Vagina (tissue), 2 donors: ENCODE measurements at regions not wholly inside any gene's neighbourhood (a gene's known extent, or its start where the extent isn't known, plus 50 kb on each side); places are given as distances from the start of the nearest gene placed in this dataset.
"Not testable (repeated sequence)": the region's sequence is repeated elsewhere in the genome, so short reads cannot be mapped to it uniquely, and the experiment has no call there.

Experiments
- DNase-seq, 2 donors: peaks; one replicate each; pipeline ENCODE4 v3.0.0-alpha.2; 2017; ENCODE audit errors: extremely low spot score in 2 of 2
- H3K27ac ChIP-seq: fragments of 200-600 bp; sonication (generic); one replicate; pipeline ENCODE4 v1.5.1; 2019
- H3K27me3 ChIP-seq: fragments of 200-600 bp; sonication (generic); one replicate; pipeline ENCODE4 v1.5.1; 2019
- H3K36me3 ChIP-seq, 2 donors: fragments of 200-600 bp; sonication (generic); one replicate each; pipeline ENCODE4 v1.5.1; 2017 to 2019
- H3K4me1 ChIP-seq: fragments of 200-600 bp; sonication (generic); one replicate; pipeline ENCODE4 v1.5.1; 2019
- H3K4me3 ChIP-seq, 2 donors: fragments of 200-600 bp; sonication (generic); 1 replicate in 1 of 2; 2 replicates in 1 of 2; pipeline ENCODE4 v1.5.1; 2016 to 2019
- H3K9me3 ChIP-seq: fragments of 200-600 bp; sonication (generic); one replicate; pipeline ENCODE4 v1.5.1; 2019
- POLR2A ChIP-seq, 2 donors: fragments of 450-650 bp; IDR thresholded peaks; one replicate each; pipeline ENCODE4 v1.6.1; 2017; ENCODE audit warnings: antibody characterized with exemption in 2 of 2, mild to moderate bottlenecking in 2 of 2, moderate library complexity in 2 of 2
- POLR2AphosphoS5 ChIP-seq, 2 donors: sonication (generic); formaldehyde crosslinking; IDR thresholded peaks; one replicate each; pipeline ENCODE4 v1.9.0; 2017; ENCODE audit warnings: antibody characterized with exemption in 2 of 2, mild to moderate bottlenecking in 2 of 2, low read depth in 1 of 2; ENCODE audit not compliant: insufficient read depth in 1 of 2
- intact Hi-C: fragments of 100-400 bp; cut with DNase I; formaldehyde crosslinking; loops from one replicate; pipeline ENCODE4 v1.15.1; 2023
- TF ChIP-seq, protein P1 (sequence below), 3 experiments: fragments of 450-650 bp in 2 of 3; fragments of 200-600 bp in 1 of 3; sonication (generic) in 1 of 3; IDR thresholded peaks; one replicate each; pipeline ENCODE4 v1.5.1; 2017 to 2019; ENCODE audit warnings: antibody characterized with exemption in 3 of 3, mild to moderate bottlenecking in 2 of 3, moderate library complexity in 2 of 3

DNA sequence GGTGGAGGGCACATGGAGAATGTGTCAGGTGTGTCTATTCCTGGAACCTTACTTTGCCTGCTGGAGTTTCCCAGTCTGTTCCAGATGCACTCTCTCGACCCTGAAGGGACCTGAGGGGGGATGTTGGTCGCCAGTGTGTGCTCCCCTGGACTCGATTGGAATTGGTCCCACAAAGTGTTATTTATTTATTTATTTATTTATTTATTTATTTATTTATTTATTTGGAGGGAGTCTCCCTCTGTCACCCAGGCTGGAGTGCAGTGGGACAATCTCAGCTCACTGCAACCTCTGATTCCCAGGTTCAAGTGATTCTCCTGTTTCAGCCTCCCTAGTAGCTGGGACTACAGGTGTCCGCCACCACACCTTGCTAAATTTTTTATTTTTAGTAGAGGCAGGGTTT, 329.1 kb upstream of the ZNF337 start:
- H3K36me3 ChIP-seq, H3K4me1 ChIP-seq, H3K9me3 ChIP-seq, DNase-seq, H3K27ac ChIP-seq, intact Hi-C loops, H3K4me3 ChIP-seq, H3K27me3 ChIP-seq: not testable (repeated sequence)

- H3K4me1 ChIP-seq, intact Hi-C loops, H3K27ac ChIP-seq, DNase-seq, H3K27me3 ChIP-seq, H3K4me3 ChIP-seq, H3K36me3 ChIP-seq, H3K9me3 ChIP-seq: not testable (repeated sequence)
Observed at GRCh38 chr20:26010942-26011276, 314.3 kb upstream of the ZNF337 start.

DNA sequence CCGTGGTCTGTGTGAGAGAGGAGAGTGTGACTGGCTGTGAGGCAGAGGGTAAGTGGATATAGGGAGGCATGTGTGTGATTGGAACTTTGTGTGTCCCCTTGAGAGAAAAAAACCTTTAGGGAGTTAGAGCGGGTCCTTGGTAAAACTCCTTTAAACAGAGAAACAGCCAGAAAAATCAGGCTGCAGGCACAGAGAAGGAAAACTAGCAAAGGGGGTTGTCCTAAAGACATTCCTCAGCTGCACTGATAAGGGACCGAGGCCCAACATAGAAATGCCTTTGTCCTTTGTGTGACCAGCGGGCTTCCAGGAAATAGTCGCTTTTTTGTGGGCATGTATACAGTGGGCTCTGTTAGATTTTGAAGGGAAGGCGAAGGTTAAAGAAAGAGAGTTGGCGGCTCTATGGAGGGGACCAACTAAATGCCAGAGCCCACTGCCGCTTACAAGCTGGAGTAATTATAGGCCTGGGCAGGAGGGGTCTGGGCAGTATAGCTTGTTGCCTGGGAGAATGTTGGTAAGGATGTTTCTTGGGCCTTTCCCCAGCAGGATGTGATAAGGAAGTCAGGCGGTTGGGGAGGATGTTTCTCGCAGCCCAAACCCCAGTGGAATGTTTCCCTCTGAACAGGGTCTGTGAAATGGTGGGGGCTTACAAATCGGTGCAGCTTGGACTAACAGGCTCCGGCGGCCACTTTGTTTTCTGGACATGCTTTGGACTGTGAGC, 313.7 kb upstream of the ZNF337 start:
- DNase-seq, H3K9me3 ChIP-seq, H3K36me3 ChIP-seq, H3K4me1 ChIP-seq, intact Hi-C loops, H3K27me3 ChIP-seq: not testable (repeated sequence)
- Histone ChIP-seq H3K27ac (peak overlapping the region; percentile 76), H3K4me3 (peak overlapping the region; percentile 56 to 61)

DNA sequence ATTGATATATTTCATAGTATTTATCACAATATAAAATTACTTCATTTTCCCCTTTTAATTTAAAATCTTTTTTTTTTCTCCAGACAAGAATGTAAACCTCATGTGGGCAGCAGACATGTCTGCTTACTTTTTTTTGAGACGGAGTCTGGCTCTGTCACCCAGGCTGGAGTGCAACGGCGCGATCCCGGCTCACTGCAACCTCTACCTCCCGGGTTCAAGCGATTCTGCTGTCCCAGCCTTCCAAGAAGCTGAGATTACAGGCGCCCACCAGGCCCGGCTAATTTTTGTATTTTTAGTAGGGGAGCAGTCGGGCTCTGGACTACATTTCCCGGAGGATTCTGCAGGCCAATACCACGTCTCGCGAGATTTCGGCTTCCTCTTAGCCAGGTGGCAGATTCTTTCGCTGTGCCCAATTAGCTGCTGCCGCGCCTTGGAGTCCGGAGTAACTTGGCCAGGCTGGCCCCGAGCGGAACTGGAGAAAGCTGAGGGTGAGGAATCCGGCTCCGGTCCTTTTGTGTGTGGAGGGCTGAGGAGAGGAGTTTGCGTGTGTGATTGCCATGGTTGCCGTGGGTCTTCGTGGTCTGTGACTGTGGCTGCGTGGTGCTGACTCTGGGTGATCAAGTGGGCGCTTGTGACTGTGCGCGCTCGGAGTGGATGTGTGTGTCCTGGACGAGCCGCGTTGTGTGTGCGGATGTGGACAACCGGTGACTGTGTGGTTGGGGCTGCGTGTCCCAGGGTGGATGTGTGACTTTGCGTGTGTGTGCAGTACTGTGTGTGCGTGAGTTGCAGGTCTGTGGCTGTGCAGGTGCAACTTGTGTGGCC, 313.0 kb upstream of the ZNF337 start:
- H3K4me1 ChIP-seq, H3K27me3 ChIP-seq, H3K36me3 ChIP-seq, H3K9me3 ChIP-seq, DNase-seq, intact Hi-C loops: not testable (repeated sequence)
- Histone ChIP-seq H3K27ac (peak overlapping the region; percentile 76), H3K4me3 (peak overlapping the region; percentile 56 to 61)
- TF ChIP-seq POLR2AphosphoS5 (IDR thresholded peaks at IDR 0.05; ENCODE audit: insufficient read depth in 1 of 2, low read depth in 1 of 2): peak in 1 of 2 donors; percentile 44

DNA sequence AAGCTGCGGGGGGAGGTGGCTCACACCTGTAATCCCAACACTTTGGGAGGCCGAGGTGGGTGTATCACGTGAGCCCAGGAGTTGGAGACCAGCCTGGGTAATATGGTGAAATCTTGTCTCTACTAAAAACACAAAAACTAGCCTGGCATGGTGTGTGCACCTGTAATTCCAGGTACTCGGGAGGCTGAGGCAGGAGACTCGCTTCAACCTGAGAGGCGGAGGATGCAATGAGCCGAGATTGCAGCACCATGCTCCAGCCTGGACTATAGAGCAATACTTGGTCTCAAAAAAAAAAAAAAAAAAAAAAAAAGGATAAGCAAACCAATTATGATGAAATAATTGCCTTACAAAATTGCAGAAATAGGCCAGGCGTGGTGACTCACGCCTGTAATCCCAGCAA, 311.4 kb upstream of the ZNF337 start:
- intact Hi-C loops, H3K9me3 ChIP-seq, H3K36me3 ChIP-seq, H3K4me1 ChIP-seq, H3K27ac ChIP-seq, DNase-seq, H3K4me3 ChIP-seq, H3K27me3 ChIP-seq: not testable (repeated sequence)

DNA sequence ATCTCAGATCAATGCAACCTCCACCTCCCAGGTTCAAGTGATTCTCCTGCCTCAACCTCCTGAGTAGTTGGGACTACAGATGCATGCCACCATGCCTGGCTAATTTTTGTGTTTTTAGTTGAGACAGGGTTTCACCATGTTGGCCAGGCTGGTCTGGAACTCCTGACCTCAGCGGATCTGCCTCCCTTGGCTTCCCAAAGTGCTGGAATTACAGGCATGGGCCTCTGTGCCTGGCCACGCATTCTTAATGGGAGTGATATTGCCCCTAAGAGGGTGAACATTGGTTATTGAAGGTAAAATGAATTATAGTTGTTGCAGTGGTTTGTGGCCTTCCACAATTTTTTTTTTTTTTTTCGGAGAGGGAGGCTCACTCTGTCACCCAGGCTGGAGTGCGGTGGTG, 309.5 kb upstream of the ZNF337 start:
- intact Hi-C loops, H3K4me3 ChIP-seq: not testable (repeated sequence)

DNA sequence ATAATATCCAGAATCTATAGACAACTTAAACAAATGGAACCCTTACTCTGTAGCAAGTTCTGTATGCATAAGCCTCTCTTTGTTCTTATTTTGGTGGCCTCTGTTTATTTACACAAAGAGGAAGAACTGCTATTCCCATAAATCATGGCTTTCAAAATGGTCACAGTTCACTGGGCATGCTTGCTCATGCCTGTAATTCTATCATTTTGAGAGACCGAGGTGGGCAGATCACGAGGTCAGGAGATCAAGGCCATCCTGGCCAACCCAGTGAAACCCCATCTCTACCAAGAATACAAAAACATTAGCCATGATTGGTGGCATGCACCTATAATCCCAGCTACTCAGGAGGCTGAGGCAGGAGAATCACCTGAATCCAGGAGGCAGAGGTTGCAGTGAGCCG, 307.3 kb upstream of the ZNF337 start:
- H3K4me3 ChIP-seq, intact Hi-C loops, H3K27me3 ChIP-seq, H3K27ac ChIP-seq, H3K9me3 ChIP-seq, H3K36me3 ChIP-seq, DNase-seq, H3K4me1 ChIP-seq: not testable (repeated sequence)

More for the DNA sequence above, 309.5 kb upstream of the ZNF337 start:
- DNase-seq, H3K27me3 ChIP-seq, H3K9me3 ChIP-seq, H3K36me3 ChIP-seq, H3K4me1 ChIP-seq, H3K27ac ChIP-seq: not testable (repeated sequence)

DNA sequence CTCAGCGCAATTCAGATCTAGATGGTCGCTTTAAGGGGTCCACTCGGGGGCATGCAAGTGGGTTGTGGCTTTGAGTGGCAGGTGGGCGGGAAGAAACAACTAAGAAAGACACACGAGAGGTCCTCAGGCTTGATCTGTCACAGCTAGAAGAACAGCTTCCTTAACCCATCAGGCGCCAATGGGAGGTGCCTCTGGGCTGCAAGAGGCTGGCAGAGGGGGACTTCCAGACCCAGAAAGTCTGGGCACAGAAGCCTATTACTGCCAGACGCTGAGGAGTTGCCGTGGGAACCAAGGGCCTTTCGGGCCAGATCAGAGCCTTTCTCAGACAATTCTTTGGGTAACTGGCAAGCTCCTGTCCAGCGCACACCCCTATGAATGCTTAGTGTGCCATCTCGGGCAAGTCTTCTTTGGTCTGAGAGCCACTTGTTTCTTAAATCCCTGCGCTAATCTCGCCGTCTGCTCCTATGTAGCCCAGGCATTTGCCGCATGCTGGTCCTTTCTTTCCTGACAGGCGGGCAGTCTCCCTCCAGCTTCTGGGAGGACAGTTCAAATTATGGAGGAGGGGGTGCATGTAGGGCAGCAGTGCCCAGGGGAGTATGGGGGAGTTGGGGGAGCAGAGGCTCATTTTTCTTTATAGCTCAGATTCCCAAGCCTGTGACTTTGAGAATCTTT, 300.9 kb upstream of the ZNF337 start:
- H3K4me1 ChIP-seq, H3K4me3 ChIP-seq, H3K27ac ChIP-seq, H3K36me3 ChIP-seq, H3K9me3 ChIP-seq, DNase-seq, intact Hi-C loops, H3K27me3 ChIP-seq: not testable (repeated sequence)

- no peaks in the 10 kb centered on the region for H3K9me3 ChIP-seq
- no peak overlapping the region for H3K4me3 ChIP-seq
- H3K36me3 ChIP-seq: no peaks in the 10 kb centered on the region
- TF ChIP-seq, protein P1, sequence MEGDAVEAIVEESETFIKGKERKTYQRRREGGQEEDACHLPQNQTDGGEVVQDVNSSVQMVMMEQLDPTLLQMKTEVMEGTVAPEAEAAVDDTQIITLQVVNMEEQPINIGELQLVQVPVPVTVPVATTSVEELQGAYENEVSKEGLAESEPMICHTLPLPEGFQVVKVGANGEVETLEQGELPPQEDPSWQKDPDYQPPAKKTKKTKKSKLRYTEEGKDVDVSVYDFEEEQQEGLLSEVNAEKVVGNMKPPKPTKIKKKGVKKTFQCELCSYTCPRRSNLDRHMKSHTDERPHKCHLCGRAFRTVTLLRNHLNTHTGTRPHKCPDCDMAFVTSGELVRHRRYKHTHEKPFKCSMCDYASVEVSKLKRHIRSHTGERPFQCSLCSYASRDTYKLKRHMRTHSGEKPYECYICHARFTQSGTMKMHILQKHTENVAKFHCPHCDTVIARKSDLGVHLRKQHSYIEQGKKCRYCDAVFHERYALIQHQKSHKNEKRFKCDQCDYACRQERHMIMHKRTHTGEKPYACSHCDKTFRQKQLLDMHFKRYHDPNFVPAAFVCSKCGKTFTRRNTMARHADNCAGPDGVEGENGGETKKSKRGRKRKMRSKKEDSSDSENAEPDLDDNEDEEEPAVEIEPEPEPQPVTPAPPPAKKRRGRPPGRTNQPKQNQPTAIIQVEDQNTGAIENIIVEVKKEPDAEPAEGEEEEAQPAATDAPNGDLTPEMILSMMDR (IDR thresholded peaks at IDR 0.05): no peak
- TF ChIP-seq POLR2AphosphoS5 (IDR thresholded peaks at IDR 0.05; ENCODE audit: insufficient read depth in 1 of 2, low read depth in 1 of 2) (no peak), POLR2A (IDR thresholded peaks at IDR 0.05) (no peak)
- DNase-seq: no peak
- H3K27me3 ChIP-seq: no peaks in the 10 kb centered on the region
- intact Hi-C loops: no loop called here
- H3K27ac ChIP-seq: no peak overlapping the region
- H3K4me1 ChIP-seq: peaks cover 5% of the 10 kb centered on the region
Observed at GRCh38 chr20:25992146-25992545, 295.5 kb upstream of the ZNF337 start.
